SK-N-SH (cell line): ENCODE measurements at regions not wholly inside any gene's neighbourhood (a gene's known extent, or its start where the extent isn't known, plus 50 kb on each side); places are given as distances from the start of the nearest gene placed in this dataset.

ENCODE experiments used
- CTCF ChIA-PET: fragments of 300-600, 350-600 bp; formaldehyde crosslinking; extraction: SDS; loops from one replicate; lab custom pipeline; 2021; lab: Yijun Ruan, JAX
- POLR2A ChIA-PET: fragments of 350-600 bp; sonication (Branson Sonifier 250); formaldehyde crosslinking; extraction: SDS; loops from one replicate; lab custom pipeline; 2020; ENCODE audit warnings: antibody characterized with exemption, inconsistent platforms; lab: Yijun Ruan, JAX
- DNase-seq: peaks from one replicate; pipeline ENCODE4 v3.0.0; 2012
- H2AFZ ChIP-seq: fragments of 200-600 bp; sonication (generic); 2 replicates; pipeline ENCODE4 v1.8.1; 2016; ENCODE audit warnings: antibody characterized with exemption, mild to moderate bottlenecking, low read depth
- H3F3A ChIP-seq: fragments of 200-600 bp; sonication (generic); replicated peaks from 2 replicates; pipeline ENCODE3; 2016; ENCODE audit warnings: antibody characterized with exemption, mild to moderate bottlenecking; ENCODE audit not compliant: insufficient read depth
- H3K27ac ChIP-seq, 2 experiments: fragments of 200-500 bp in 1 of 2; fragments of 200-600 bp in 1 of 2; sonication (Bioruptor generic) in 1 of 2; sonication (generic), shearing (Covaris generic) in 1 of 2; 2 replicates each; pipeline versions ENCODE4 v1.5.1 to v1.6.1; 2014 to 2016; ENCODE audit warnings: low read depth in 2 of 2, inconsistent platforms in 1 of 2, low read length in 1 of 2, mild to moderate bottlenecking in 1 of 2, mixed read lengths in 1 of 2
- H3K27me3 ChIP-seq: fragments of 200-600 bp; sonication (generic), shearing (Covaris generic); 2 replicates; pipeline ENCODE4 v1.6.1; 2016; ENCODE audit warnings: mixed run types; ENCODE audit not compliant: insufficient read depth
- H3K36me3 ChIP-seq, 2 experiments: fragments of 200-500 bp in 1 of 2; fragments of 200-600 bp in 1 of 2; sonication (Bioruptor generic) in 1 of 2; sonication (generic) in 1 of 2; replicated peaks in 1 of 2; 2 replicates each; pipeline versions ENCODE3 to v1.5.1; 2014 to 2016; ENCODE audit warnings: low read length in 1 of 2, mild to moderate bottlenecking in 1 of 2; ENCODE audit not compliant: insufficient read depth in 2 of 2, control insufficient read depth in 1 of 2
- H3K4me1 ChIP-seq, 2 experiments: fragments of 200-500 bp in 1 of 2; fragments of 200-600 bp in 1 of 2; sonication (Bioruptor generic) in 1 of 2; sonication (generic), shearing (Covaris generic) in 1 of 2; 2 replicates each; pipeline versions ENCODE4 v1.5.1 to v1.6.1; 2014 to 2016; ENCODE audit warnings: low read depth in 1 of 2, low read length in 1 of 2, mixed run types in 1 of 2; ENCODE audit not compliant: insufficient read depth in 2 of 2, control insufficient read depth in 1 of 2
- H3K4me2 ChIP-seq: fragments of 200-600 bp; sonication (generic), shearing (Covaris generic); 2 replicates; pipeline ENCODE4 v1.6.1; 2017; ENCODE audit warnings: mixed run types
- H3K4me3 ChIP-seq, 2 experiments: fragments of 200-500 bp in 1 of 2; fragments of 200-600 bp in 1 of 2; sonication (Bioruptor generic) in 1 of 2; sonication (generic), shearing (Covaris generic) in 1 of 2; 2 replicates each; pipeline versions ENCODE4 v1.5.1 to v1.8.1; 2014 to 2016; ENCODE audit warnings: low read depth in 2 of 2, inconsistent platforms in 1 of 2, low read length in 1 of 2, mild to moderate bottlenecking in 1 of 2, mixed read lengths in 1 of 2, moderate library complexity in 1 of 2
- H3K79me2 ChIP-seq: fragments of 200-600 bp; sonication (generic); 2 replicates; pipeline ENCODE4 v1.8.1; 2017; ENCODE audit warnings: mild to moderate bottlenecking; ENCODE audit not compliant: insufficient read depth
- H3K9ac ChIP-seq: fragments of 200-600 bp; sonication (generic); 2 replicates; pipeline ENCODE4 v1.6.1; 2017; ENCODE audit warnings: mixed run types
- H3K9me2 ChIP-seq: fragments of 200-600 bp; sonication (generic); 2 replicates; pipeline ENCODE4 v1.6.1; 2017; ENCODE audit warnings: mixed run types
- H3K9me3 ChIP-seq: fragments of 200-600 bp; sonication (generic); 2 replicates; pipeline ENCODE4 v1.6.1; 2017; ENCODE audit warnings: mixed run types, mild to moderate bottlenecking, moderate library complexity
- H4K20me1 ChIP-seq: fragments of 200-600 bp; sonication (generic); 2 replicates; pipeline ENCODE4 v1.6.1; 2017; ENCODE audit warnings: mild to moderate bottlenecking, mixed run types; ENCODE audit not compliant: insufficient read depth
- CHD2 ChIP-seq: fragments of 150-350 bp; IDR thresholded peaks from 2 replicates; pipeline ENCODE4 v1.6.1; 2018; ENCODE audit warnings: low read length; ENCODE audit not compliant: partially characterized antibody
- EZH2phosphoT487 ChIP-seq: fragments of 200-600 bp; sonication (generic); IDR thresholded peaks from 2 replicates; pipeline ENCODE4 v1.6.1; 2017; ENCODE audit warnings: low read depth, mixed run types, mild to moderate bottlenecking, antibody characterized with exemption, moderate library complexity, borderline replicate concordance
- FOSL2 ChIP-seq: IDR thresholded peaks from 2 replicates; pipeline ENCODE4 v1.4.0; 2012; ENCODE audit warnings: low read depth, mild to moderate bottlenecking, moderate library complexity, borderline replicate concordance
- FOXJ3 ChIP-seq: sonication (generic); formaldehyde crosslinking; IDR thresholded peaks from 2 replicates; pipeline ENCODE4 v1.5.1; 2020; ENCODE audit warnings: mild to moderate bottlenecking, missing genetic modification reagents
- FOXM1 ChIP-seq: IDR thresholded peaks from 2 replicates; pipeline ENCODE4 v1.4.0; 2012; ENCODE audit warnings: low read depth, mild to moderate bottlenecking
- GABPA ChIP-seq: IDR thresholded peaks from 2 replicates; pipeline ENCODE4 v1.4.0; 2012; ENCODE audit warnings: low read depth, mild to moderate bottlenecking
- GATA2 ChIP-seq: sonication (generic); formaldehyde crosslinking; IDR thresholded peaks from 2 replicates; pipeline ENCODE4 v1.5.0; 2020; ENCODE audit warnings: mild to moderate bottlenecking, missing genetic modification reagents
- JUND ChIP-seq: IDR thresholded peaks from 2 replicates; pipeline ENCODE4 v1.4.0; 2012
- NFIC ChIP-seq: IDR thresholded peaks from 2 replicates; pipeline ENCODE4 v1.4.0; 2012; ENCODE audit warnings: borderline replicate concordance
- NRF1 ChIP-seq: IDR thresholded peaks from 2 replicates; pipeline ENCODE4 v1.6.1; 2012; ENCODE audit warnings: low read depth, mild to moderate bottlenecking, low read length
- POLR2AphosphoS5 ChIP-seq: IDR thresholded peaks from 2 replicates; pipeline ENCODE4 v1.6.1; 2012; ENCODE audit warnings: low read depth, low read length
- RCOR1 ChIP-seq: fragments of 150-350 bp; IDR thresholded peaks from 2 replicates; pipeline ENCODE4 v1.6.1; 2017; ENCODE audit warnings: antibody characterized with exemption, low read length
- SMC3 ChIP-seq: IDR thresholded peaks from 2 replicates; pipeline ENCODE4 v1.6.1; 2012; ENCODE audit warnings: low read depth, low read length, improper control_type of control experiment
- TAF1 ChIP-seq: IDR thresholded peaks from 2 replicates; pipeline ENCODE4 v1.6.1; 2012; ENCODE audit warnings: low read depth, mild to moderate bottlenecking, low read length, moderate library complexity, borderline replicate concordance
- TCF12 ChIP-seq: IDR thresholded peaks from 2 replicates; pipeline ENCODE4 v1.4.0; 2012
- YY1 ChIP-seq: IDR thresholded peaks from 2 replicates; pipeline ENCODE4 v1.4.0; 2012; ENCODE audit warnings: low read depth, mild to moderate bottlenecking
- WGBS: methylation state at CpG from one replicate; pipeline ENCODE4 v1.1.6; 2017; ENCODE audit warnings: low lambda C conversion rate; 5-methylcytosine and 5-hydroxymethylcytosine counted together
- TF ChIP-seq, protein P1 (sequence below): IDR thresholded peaks from 2 replicates; pipeline ENCODE4 v1.4.0; 2012; ENCODE audit warnings: low read depth
- TF ChIP-seq, protein P2 (sequence below): fragments of 150-350 bp; IDR thresholded peaks from 2 replicates; pipeline ENCODE4 v1.6.1; 2016; ENCODE audit warnings: mild to moderate bottlenecking, low read depth, low read length
- TF ChIP-seq, protein P3 (sequence below): IDR thresholded peaks from 2 replicates; pipeline ENCODE4 v1.6.1; 2012; ENCODE audit warnings: mild to moderate bottlenecking, low read depth, low read length, moderate library complexity
- TF ChIP-seq, protein P4 (sequence below): fragments of 200-600 bp; sonication (generic); IDR thresholded peaks from 2 replicates; pipeline ENCODE4 v1.6.1; 2017; ENCODE audit warnings: antibody characterized with exemption, mild to moderate bottlenecking, moderate library complexity

DNA sequence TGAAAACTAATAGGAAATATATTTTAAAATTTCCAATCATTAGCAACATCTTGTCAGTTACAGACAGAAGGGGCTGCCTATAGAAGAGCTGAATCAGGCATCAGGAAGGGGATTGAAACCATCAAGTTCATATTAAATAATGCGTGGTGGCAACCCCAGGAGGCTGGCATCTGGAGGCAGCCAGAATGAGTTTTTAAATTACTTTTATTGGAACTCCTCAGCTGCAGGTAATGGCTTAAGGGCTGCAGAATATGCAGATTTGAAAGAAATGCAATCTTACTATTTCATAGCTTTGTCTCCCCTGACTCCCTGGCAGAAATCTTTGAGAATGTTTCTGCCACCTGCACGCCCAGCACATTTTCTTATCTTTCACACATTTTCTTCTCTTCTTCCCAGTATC lies 711.6 kb downstream of the PCDH19 start:
- H3K27ac ChIP-seq: no peak overlapping the region
- H3K4me3 ChIP-seq: no peak overlapping the region
- no peaks in the 10 kb centered on the region for H3K36me3 ChIP-seq
- H3K9me3 ChIP-seq: no peaks in the 10 kb centered on the region
- POLR2A ChIA-PET: no interaction called here
- no peaks in the 10 kb centered on the region for H3K4me1 ChIP-seq
- no peaks in the 10 kb centered on the region for H3K27me3 ChIP-seq
- H3K9me2 ChIP-seq: no peaks in the 10 kb centered on the region
- H2AFZ ChIP-seq: no peak overlapping the region
- H3K9ac ChIP-seq: no peak overlapping the region
- no peaks in the 10 kb centered on the region for H4K20me1 ChIP-seq
- WGBS: 26% methylated on average over 2 of the region's 2 CpGs
- TF ChIP-seq RCOR1 (no peak), TAF1 (no peak), POLR2AphosphoS5 (no peak), SMC3 (no peak), YY1 (no peak), FOXM1 (no peak), CHD2 (no peak)
- TF ChIP-seq, protein P1, sequence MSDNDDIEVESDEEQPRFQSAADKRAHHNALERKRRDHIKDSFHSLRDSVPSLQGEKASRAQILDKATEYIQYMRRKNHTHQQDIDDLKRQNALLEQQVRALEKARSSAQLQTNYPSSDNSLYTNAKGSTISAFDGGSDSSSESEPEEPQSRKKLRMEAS: no peak
- TF ChIP-seq, all 33 proteins: peak for 0
- no peaks in the 10 kb centered on the region for H3K79me2 ChIP-seq
- no peak overlapping the region for H3K4me2 ChIP-seq
- CTCF ChIA-PET: no interaction called here
- no peaks in the 10 kb centered on the region for H3F3A ChIP-seq
- no peak for DNase-seq

DNA sequence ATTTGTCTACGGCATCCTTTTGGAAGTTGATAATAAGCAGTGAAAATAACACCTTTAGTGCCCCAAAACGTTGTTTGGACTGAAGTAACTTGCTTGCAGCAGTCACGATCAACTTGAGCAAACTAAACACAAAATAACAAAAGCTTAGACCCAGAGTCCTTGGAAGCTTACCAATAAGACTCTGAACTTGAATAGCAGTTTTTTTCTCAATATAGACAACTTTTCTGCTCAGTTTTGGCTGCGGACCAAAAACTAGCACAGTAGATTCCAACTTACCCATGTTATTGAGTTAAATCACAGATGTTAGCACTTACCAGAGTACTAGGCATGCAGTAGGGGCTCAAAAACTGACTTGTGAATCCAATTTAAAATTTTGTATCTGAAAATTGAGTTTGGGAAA lies 746.9 kb downstream of the PCDH19 start:
- Histone ChIP-seq H3K27ac (no peak overlapping the region), H3K9ac (no peak overlapping the region), H2AFZ (no peak overlapping the region), H3K4me1 (no peaks in the 10 kb centered on the region; a peak in 1 of 4 replicates), H3K4me2 (no peak overlapping the region), H3K9me3 (no peaks in the 10 kb centered on the region), H3K79me2 (no peaks in the 10 kb centered on the region), H3F3A (no peaks in the 10 kb centered on the region), H4K20me1 (no peaks in the 10 kb centered on the region), H3K4me3 (no peak overlapping the region), H3K36me3 (no peaks in the 10 kb centered on the region), H3K9me2 (no peaks in the 10 kb centered on the region), H3K27me3 (no peaks in the 10 kb centered on the region)
- CTCF ChIA-PET: no interaction called here
- TF ChIP-seq EZH2phosphoT487 (no peak), GABPA (no peak), JUND (no peak), CHD2 (no peak), GATA2 (CRISPR knock-in tag) (no peak), POLR2AphosphoS5 (no peak), FOSL2 (no peak), NRF1 (no peak), FOXJ3 (CRISPR knock-in tag) (no peak), NFIC (no peak), TCF12 (no peak)
- TF ChIP-seq, protein P2, sequence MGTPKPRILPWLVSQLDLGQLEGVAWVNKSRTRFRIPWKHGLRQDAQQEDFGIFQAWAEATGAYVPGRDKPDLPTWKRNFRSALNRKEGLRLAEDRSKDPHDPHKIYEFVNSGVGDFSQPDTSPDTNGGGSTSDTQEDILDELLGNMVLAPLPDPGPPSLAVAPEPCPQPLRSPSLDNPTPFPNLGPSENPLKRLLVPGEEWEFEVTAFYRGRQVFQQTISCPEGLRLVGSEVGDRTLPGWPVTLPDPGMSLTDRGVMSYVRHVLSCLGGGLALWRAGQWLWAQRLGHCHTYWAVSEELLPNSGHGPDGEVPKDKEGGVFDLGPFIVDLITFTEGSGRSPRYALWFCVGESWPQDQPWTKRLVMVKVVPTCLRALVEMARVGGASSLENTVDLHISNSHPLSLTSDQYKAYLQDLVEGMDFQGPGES: no peak
- TF ChIP-seq, protein P3, sequence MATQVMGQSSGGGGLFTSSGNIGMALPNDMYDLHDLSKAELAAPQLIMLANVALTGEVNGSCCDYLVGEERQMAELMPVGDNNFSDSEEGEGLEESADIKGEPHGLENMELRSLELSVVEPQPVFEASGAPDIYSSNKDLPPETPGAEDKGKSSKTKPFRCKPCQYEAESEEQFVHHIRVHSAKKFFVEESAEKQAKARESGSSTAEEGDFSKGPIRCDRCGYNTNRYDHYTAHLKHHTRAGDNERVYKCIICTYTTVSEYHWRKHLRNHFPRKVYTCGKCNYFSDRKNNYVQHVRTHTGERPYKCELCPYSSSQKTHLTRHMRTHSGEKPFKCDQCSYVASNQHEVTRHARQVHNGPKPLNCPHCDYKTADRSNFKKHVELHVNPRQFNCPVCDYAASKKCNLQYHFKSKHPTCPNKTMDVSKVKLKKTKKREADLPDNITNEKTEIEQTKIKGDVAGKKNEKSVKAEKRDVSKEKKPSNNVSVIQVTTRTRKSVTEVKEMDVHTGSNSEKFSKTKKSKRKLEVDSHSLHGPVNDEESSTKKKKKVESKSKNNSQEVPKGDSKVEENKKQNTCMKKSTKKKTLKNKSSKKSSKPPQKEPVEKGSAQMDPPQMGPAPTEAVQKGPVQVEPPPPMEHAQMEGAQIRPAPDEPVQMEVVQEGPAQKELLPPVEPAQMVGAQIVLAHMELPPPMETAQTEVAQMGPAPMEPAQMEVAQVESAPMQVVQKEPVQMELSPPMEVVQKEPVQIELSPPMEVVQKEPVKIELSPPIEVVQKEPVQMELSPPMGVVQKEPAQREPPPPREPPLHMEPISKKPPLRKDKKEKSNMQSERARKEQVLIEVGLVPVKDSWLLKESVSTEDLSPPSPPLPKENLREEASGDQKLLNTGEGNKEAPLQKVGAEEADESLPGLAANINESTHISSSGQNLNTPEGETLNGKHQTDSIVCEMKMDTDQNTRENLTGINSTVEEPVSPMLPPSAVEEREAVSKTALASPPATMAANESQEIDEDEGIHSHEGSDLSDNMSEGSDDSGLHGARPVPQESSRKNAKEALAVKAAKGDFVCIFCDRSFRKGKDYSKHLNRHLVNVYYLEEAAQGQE: no peak
- TF ChIP-seq, protein P4, sequence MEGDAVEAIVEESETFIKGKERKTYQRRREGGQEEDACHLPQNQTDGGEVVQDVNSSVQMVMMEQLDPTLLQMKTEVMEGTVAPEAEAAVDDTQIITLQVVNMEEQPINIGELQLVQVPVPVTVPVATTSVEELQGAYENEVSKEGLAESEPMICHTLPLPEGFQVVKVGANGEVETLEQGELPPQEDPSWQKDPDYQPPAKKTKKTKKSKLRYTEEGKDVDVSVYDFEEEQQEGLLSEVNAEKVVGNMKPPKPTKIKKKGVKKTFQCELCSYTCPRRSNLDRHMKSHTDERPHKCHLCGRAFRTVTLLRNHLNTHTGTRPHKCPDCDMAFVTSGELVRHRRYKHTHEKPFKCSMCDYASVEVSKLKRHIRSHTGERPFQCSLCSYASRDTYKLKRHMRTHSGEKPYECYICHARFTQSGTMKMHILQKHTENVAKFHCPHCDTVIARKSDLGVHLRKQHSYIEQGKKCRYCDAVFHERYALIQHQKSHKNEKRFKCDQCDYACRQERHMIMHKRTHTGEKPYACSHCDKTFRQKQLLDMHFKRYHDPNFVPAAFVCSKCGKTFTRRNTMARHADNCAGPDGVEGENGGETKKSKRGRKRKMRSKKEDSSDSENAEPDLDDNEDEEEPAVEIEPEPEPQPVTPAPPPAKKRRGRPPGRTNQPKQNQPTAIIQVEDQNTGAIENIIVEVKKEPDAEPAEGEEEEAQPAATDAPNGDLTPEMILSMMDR: no peak
- POLR2A ChIA-PET: no interaction called here
- 36% methylated on average over 4 of the region's 4 CpGs for WGBS
- no peak for DNase-seq
